Endothelial cell of umbilical vein (primary cell): ENCODE measurements at regions not wholly inside any gene's neighbourhood (a gene's known extent, or its start where the extent isn't known, plus 50 kb on each side); places are given as distances from the start of the nearest gene placed in this dataset.

Source experiments
- BruUV-seq: library from RNA; stranded (reverse); fragments of 400-500 nt; replicated peaks from 2 replicates; lab custom pipeline; 2021; lab: Mats Ljungman, UMichigan
- CTCF ChIA-PET: fragments of 300-600, 350-600 bp; sonication (Branson Sonifier 250); formaldehyde crosslinking; loops from one replicate; lab custom pipeline; 2021; ENCODE audit warnings: antibody characterized with exemption, inconsistent platforms; lab: Charles Lee
- POLR2A ChIA-PET: fragments of 300-600, 350-600 bp; sonication (Branson Sonifier 250); formaldehyde crosslinking; loops from one replicate; lab custom pipeline; 2021; ENCODE audit warnings: antibody characterized with exemption, inconsistent platforms; lab: Charles Lee
- DNase-seq: peaks from one replicate; pipeline ENCODE4 v3.0.0-alpha.2; 2011; ENCODE audit warnings: low read depth, low spot score
- FAIRE-seq: peaks from 2 replicates; lab custom pipeline; 2011; peaks lifted over from hg19 to GRCh38; lab: Jason Lieb, UNC
- H2AFZ ChIP-seq: 2 replicates; pipeline ENCODE4 v1.6.0; 2012; ENCODE audit warnings: low read depth, low read length, control low read depth, inconsistent platforms
- H3K27ac ChIP-seq: 2 replicates; pipeline ENCODE4 v1.5.1; 2011; ENCODE audit warnings: low read depth, mild to moderate bottlenecking, control low read depth, low read length, moderate library complexity; ENCODE audit not compliant: insufficient read depth
- H3K27me3 ChIP-seq, 2 experiments: 2 replicates each; pipeline versions ENCODE4 v1.6.0 to v1.6.1; 2011; ENCODE audit warnings: low read length in 2 of 2, mixed read lengths in 1 of 2; ENCODE audit not compliant: control insufficient read depth in 2 of 2, insufficient read depth in 2 of 2
- H3K36me3 ChIP-seq, 2 experiments: 2 replicates in 1 of 2; 3 replicates in 1 of 2; pipeline ENCODE4 v1.5.1; 2011; ENCODE audit warnings: low read length in 2 of 2, mild to moderate bottlenecking in 1 of 2, moderate library complexity in 1 of 2; ENCODE audit not compliant: control insufficient read depth in 2 of 2, insufficient read depth in 2 of 2; ENCODE audit errors: extremely low read depth in 1 of 2
- H3K4me1 ChIP-seq: 3 replicates; pipeline ENCODE4 v1.5.1; 2011; ENCODE audit warnings: mild to moderate bottlenecking, low read length; ENCODE audit not compliant: control insufficient read depth, insufficient read depth; ENCODE audit errors: extremely low read depth
- H3K4me2 ChIP-seq: 2 replicates; pipeline ENCODE4 v1.6.1; 2011; ENCODE audit warnings: low read length, control low read depth, mixed read lengths; ENCODE audit not compliant: insufficient read depth
- H3K4me3 ChIP-seq, 3 experiments: fragments of 200-600 bp in 1 of 3; sonication (generic), shearing (Covaris generic) in 1 of 3; replicated peaks in 1 of 3; 2 replicates each; pipeline ENCODE4 v1.5.1; 2011 to 2016; ENCODE audit warnings: control low read depth in 3 of 3, low read length in 3 of 3, mild to moderate bottlenecking in 2 of 3, inconsistent platforms in 1 of 3, low read depth in 1 of 3, moderate library complexity in 1 of 3; ENCODE audit not compliant: insufficient read depth in 1 of 3
- H3K79me2 ChIP-seq: 2 replicates; pipeline ENCODE4 v1.6.0; 2012; ENCODE audit warnings: low read length, inconsistent platforms; ENCODE audit not compliant: control insufficient read depth, insufficient read depth
- H3K9ac ChIP-seq: replicated peaks from 2 replicates; pipeline ENCODE3; 2011; ENCODE audit warnings: low read length, control low read depth; ENCODE audit not compliant: insufficient read depth; ENCODE audit errors: extremely low read depth
- H3K9me1 ChIP-seq: replicated peaks from 3 replicates; pipeline ENCODE4 v1.6.0; 2011; ENCODE audit warnings: mild to moderate bottlenecking, low read length; ENCODE audit not compliant: control insufficient read depth, insufficient read depth; ENCODE audit errors: extremely low read depth
- H3K9me3 ChIP-seq: replicated peaks from 2 replicates; pipeline ENCODE4 v1.5.1; 2012; ENCODE audit warnings: low read length, inconsistent platforms; ENCODE audit not compliant: control insufficient read depth, insufficient read depth
- H4K20me1 ChIP-seq: replicated peaks from 2 replicates; pipeline ENCODE3; 2011; ENCODE audit warnings: mild to moderate bottlenecking, low read length; ENCODE audit not compliant: control insufficient read depth, insufficient read depth; ENCODE audit errors: extremely low read depth
- EZH2 ChIP-seq: IDR thresholded peaks from 2 replicates; pipeline ENCODE4 v1.6.1; 2012; ENCODE audit warnings: borderline replicate concordance, low read depth, mild to moderate bottlenecking, moderate library complexity, low read length, inconsistent platforms; ENCODE audit not compliant: severe bottlenecking
- FOS ChIP-seq: IDR thresholded peaks from 2 replicates; pipeline ENCODE4 v1.6.1; 2011; ENCODE audit warnings: mild to moderate bottlenecking, low read length, moderate library complexity, borderline replicate concordance; ENCODE audit not compliant: insufficient read depth
- GATA2 ChIP-seq: IDR thresholded peaks from 2 replicates; pipeline ENCODE4 v1.7.0; 2011; ENCODE audit warnings: low read depth, mild to moderate bottlenecking, moderate library complexity, mixed read lengths, low read length; ENCODE audit not compliant: insufficient read length, insufficient read depth
- MYC ChIP-seq: IDR thresholded peaks from one replicate; pipeline ENCODE4 v1.6.1; 2011; ENCODE audit warnings: mild to moderate bottlenecking, low read depth, low read length
- POLR2A ChIP-seq: IDR thresholded peaks from 2 replicates; pipeline ENCODE4 v1.6.1; 2012; ENCODE audit warnings: low read depth, mild to moderate bottlenecking, control low read depth, low read length
- POLR2AphosphoS5 ChIP-seq: IDR thresholded peaks from 2 replicates; pipeline ENCODE4 v1.6.1; 2012; ENCODE audit warnings: low read depth, mild to moderate bottlenecking, control low read depth, low read length, moderate library complexity; ENCODE audit not compliant: insufficient read depth
- dilution Hi-C: fragments of 300-500 bp; cut with MboI; formaldehyde crosslinking; loops from one replicate; pipeline ENCODE4 v1.15.0; 2019; ENCODE audit warnings: low sequenced_read_pairs; ENCODE audit not compliant: extremely low pct_ligation_motif_present
- intact Hi-C: fragments of 100-400 bp; cut with micrococcal nuclease; formaldehyde crosslinking; loops from one replicate; pipeline ENCODE4 v1.10.0; 2022
- TF ChIP-seq, protein P1 (sequence below), 2 donors: IDR thresholded peaks; 1 replicate in 1 of 2; 2 replicates in 1 of 2; pipeline ENCODE4 v1.5.1; 2011; ENCODE audit warnings: low read length in 2 of 2, mild to moderate bottlenecking in 2 of 2, moderate library complexity in 2 of 2, control low read depth in 1 of 2, inconsistent platforms in 1 of 2, low read depth in 1 of 2; ENCODE audit not compliant: insufficient read depth in 1 of 2; ENCODE audit errors: extremely low read depth in 1 of 2

DNA sequence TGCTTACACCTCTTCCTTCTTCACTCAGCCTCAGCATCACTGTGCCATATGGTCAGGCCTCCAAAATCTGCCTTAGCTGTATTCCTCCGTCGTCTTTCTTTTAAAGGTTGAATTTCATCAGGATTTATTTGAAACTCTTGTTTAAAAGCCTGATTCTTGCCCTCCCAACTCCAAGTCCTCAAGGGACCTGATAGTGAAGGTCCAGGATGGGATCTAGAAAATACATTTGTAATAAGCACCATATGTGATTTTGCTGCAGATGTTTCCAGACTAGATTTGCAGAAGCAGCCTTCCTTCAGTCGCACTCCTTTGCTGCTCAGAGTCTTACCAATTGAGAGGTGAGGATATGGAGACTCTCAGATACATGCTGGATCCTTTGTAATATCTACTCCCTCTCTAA lies 101.0 kb upstream of the ANKRD1 start:
- no peak for TF ChIP-seq GATA2
- TF ChIP-seq, protein P1, sequence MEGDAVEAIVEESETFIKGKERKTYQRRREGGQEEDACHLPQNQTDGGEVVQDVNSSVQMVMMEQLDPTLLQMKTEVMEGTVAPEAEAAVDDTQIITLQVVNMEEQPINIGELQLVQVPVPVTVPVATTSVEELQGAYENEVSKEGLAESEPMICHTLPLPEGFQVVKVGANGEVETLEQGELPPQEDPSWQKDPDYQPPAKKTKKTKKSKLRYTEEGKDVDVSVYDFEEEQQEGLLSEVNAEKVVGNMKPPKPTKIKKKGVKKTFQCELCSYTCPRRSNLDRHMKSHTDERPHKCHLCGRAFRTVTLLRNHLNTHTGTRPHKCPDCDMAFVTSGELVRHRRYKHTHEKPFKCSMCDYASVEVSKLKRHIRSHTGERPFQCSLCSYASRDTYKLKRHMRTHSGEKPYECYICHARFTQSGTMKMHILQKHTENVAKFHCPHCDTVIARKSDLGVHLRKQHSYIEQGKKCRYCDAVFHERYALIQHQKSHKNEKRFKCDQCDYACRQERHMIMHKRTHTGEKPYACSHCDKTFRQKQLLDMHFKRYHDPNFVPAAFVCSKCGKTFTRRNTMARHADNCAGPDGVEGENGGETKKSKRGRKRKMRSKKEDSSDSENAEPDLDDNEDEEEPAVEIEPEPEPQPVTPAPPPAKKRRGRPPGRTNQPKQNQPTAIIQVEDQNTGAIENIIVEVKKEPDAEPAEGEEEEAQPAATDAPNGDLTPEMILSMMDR (IDR thresholded peaks at IDR 0.05; ENCODE audit: extremely low read depth in 1 of 2, insufficient read depth in 1 of 2, low read depth in 1 of 2, low read length in 2 of 2) = no peak
- no peak for TF ChIP-seq POLR2A
- no peak for TF ChIP-seq EZH2
- POLR2A ChIA-PET = no interaction called here
- CTCF ChIA-PET = no interaction called here

DNA sequence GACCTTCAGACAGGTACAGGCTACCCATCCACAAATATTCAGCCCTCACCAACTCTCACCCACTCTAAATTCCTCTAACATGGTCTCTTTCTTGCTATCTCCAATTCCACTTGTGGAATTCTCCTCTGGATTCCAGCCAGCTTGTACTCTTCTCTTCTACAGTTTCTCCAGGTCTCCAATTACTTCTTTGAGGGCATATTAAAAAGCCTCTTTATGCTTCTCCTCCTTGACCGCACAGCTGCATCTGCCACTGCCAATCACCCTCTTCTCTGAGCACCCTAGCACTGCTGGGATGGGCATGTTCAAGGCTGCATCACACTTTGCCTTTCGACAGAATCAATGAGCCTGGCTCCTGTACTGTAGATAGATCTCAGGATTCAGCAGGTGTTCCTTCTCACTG lies 101.5 kb upstream of the ANKRD1 start:
- intact Hi-C loops (no loop called here), dilution Hi-C loops (no loop called here)
- no peak for FAIRE-seq
- H3K4me2 ChIP-seq = no peak overlapping the region
- BruUV-seq = no TSS peak
- ChIA-PET CTCF (interaction anchor here (1.0 kb wide), 1 partner anchor 228 kb away, joined by 3 read pairs; no protein-coding TSS in a partner anchor), POLR2A (no interaction called here)
- H3K79me2 ChIP-seq = no peaks in the 10 kb centered on the region
- no peaks in the 10 kb centered on the region for H3K4me1 ChIP-seq
- H3K27ac ChIP-seq = no peak overlapping the region
- no peaks in the 10 kb centered on the region for H3K36me3 ChIP-seq
- H3K9me3 ChIP-seq = no peaks in the 10 kb centered on the region
- no peak for DNase-seq
- H2AFZ ChIP-seq = no peak overlapping the region
- H3K9me1 ChIP-seq = no peaks in the 10 kb centered on the region
- H4K20me1 ChIP-seq = no peaks in the 10 kb centered on the region
- no peak overlapping the region for H3K9ac ChIP-seq
- H3K27me3 ChIP-seq = no peaks in the 10 kb centered on the region
- TF ChIP-seq MYC = no peak
- TF ChIP-seq POLR2AphosphoS5 = no peak
- TF ChIP-seq EZH2 = no peak
- no peak for TF ChIP-seq FOS
- no peak for TF ChIP-seq POLR2A
- TF ChIP-seq GATA2 = no peak
- TF ChIP-seq, protein P1 (IDR thresholded peaks at IDR 0.05; ENCODE audit: extremely low read depth in 1 of 2, insufficient read depth in 1 of 2, low read depth in 1 of 2, low read length in 2 of 2) = no peak
- no peak overlapping the region for H3K4me3 ChIP-seq

More for the DNA sequence above, 101.0 kb upstream of the ANKRD1 start:
- H3K9me1 ChIP-seq = no peaks in the 10 kb centered on the region
- intact Hi-C loops = no loop called here
- no peak overlapping the region for H3K4me2 ChIP-seq
- no peak overlapping the region for H3K27ac ChIP-seq
- no peaks in the 10 kb centered on the region for H3K4me1 ChIP-seq
- no peaks in the 10 kb centered on the region for H3K27me3 ChIP-seq
- dilution Hi-C loops = no loop called here
- H2AFZ ChIP-seq = no peak overlapping the region
- no peaks in the 10 kb centered on the region for H3K36me3 ChIP-seq
- no peak overlapping the region for H3K4me3 ChIP-seq
- no peaks in the 10 kb centered on the region for H3K79me2 ChIP-seq
- no peak overlapping the region for H3K9ac ChIP-seq
- FAIRE-seq = no peak
- no TSS peak for BruUV-seq
- H4K20me1 ChIP-seq = no peaks in the 10 kb centered on the region
- DNase-seq = no peak
- H3K9me3 ChIP-seq = no peaks in the 10 kb centered on the region
